Neural cell (in vitro differentiated cells): ENCODE measurements at regions not wholly inside any gene's neighbourhood (a gene's known extent, or its start where the extent isn't known, plus 50 kb on each side); places are given as distances from the start of the nearest gene placed in this dataset.

Experiments used
- CTCF ChIP-seq: fragments of 450-650 bp; IDR thresholded peaks from 2 replicates; pipeline ENCODE4 v1.5.1; 2014; ENCODE audit warnings: antibody characterized with exemption, mild to moderate bottlenecking, moderate library complexity; ENCODE audit not compliant: poor library complexity, severe bottlenecking
- EP300 ChIP-seq: fragments of 450-650 bp; conservative IDR thresholded peaks from 2 replicates; pipeline ENCODE4 v1.6.1; 2014; ENCODE audit warnings: antibody characterized with exemption, mild to moderate bottlenecking, moderate library complexity; ENCODE audit not compliant: poor library complexity, severe bottlenecking
- EZH2 ChIP-seq: fragments of 200-600, 300-800 bp; shearing (Covaris generic), sonication (generic); IDR thresholded peaks from 2 replicates; pipeline ENCODE4 v1.6.1; 2014; ENCODE audit warnings: antibody characterized with exemption, low read length, borderline replicate concordance, mild to moderate bottlenecking; ENCODE audit not compliant: insufficient read depth, poor library complexity, severe bottlenecking
- REST ChIP-seq: IDR thresholded peaks from 2 replicates; pipeline ENCODE4 v1.6.1; 2012; ENCODE audit warnings: borderline replicate concordance
- SMC3 ChIP-seq: fragments of 450-650 bp; conservative IDR thresholded peaks from 2 replicates; pipeline ENCODE4 v1.6.1; 2014; ENCODE audit warnings: antibody characterized with exemption, mild to moderate bottlenecking, moderate library complexity; ENCODE audit not compliant: poor library complexity
- TAF1 ChIP-seq: IDR thresholded peaks from 2 replicates; pipeline ENCODE4 v1.6.1; 2012; ENCODE audit warnings: low read depth

- TF ChIP-seq EZH2 (no peak), SMC3 (no peak), REST (no peak), CTCF (no peak), TAF1 (no peak), EP300 (no peak)
Observed at GRCh38 chr22:48856308-48856615, 971.4 kb downstream of the BRD1 start.
